ENCODE measurements at regions not wholly inside any gene's neighbourhood (a gene's known extent, or its start where the extent isn't known, plus 50 kb on each side); places are given as distances from the start of the nearest gene placed in this dataset.

DNA sequence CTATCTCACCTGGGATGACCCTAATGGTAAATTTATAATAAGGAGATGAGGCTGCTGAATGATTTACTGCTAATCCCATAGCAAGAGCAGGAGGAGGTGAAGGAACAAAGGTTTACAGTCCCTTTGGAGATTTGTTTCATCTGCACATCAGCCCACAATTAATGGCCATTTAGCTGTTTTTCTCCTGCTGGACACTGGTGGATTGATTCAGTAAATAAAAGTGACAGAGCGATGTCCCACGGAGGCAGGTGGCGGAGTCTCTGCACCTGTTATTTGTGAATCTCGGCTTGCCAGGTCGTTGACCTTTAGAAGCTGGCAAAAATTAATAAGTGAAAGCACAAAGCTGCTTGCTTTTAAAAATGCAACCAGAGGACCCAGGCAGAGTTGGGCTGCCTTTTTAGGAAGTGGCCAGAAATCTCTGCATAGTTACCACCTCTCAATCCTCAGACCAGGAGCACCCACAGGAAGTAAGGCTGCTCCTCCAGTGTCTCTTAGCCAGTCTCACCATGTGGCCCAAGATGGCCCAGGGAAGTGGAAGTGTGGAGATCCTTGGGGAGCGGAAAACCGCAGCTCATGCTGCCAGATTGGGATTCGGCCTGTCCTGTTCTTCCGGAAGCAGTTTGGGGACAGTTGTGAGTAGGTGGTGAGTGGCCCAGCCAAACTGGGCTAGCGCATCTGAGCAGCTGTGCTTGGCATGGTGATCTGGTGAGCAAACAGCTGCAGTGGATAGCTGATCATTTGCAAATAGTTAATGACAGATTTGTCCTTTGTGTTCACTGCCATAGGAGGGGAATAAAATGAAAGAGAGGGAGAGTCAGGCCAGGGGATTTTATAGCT lies 1005.7 kb upstream of the PIK3C3 start:
- DNase-seq (ENCODE audit: low spot score), result no peak

GRCh38 chr18:40944576-40944975 lies 1010.5 kb upstream of the PIK3C3 start:
- no peak for DNase-seq (ENCODE audit: low spot score)

- no peak for DNase-seq (ENCODE audit: low spot score)
Measured at GRCh38 chr18:40939656-40940515, 1015.1 kb upstream of the PIK3C3 start.

DNA sequence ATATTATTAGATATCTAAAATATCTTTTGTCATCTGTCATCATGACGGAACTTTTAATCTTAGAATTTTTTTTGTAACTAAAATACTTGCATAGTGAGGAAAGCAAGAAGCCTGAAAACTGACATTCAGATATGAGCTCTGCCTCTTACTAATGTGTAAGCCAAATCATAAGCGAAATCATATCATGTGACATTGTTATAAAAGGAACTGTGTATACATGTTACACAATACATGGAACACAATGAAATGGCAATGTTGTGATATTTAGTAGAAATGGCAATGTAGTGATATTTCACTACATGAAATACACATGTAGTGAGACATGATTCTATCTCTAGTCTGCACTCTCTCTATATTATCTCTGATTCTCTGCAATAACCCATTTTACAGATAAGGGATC lies 1016.4 kb upstream of the PIK3C3 start:
- DNase-seq (ENCODE audit: low spot score), result no peak

GRCh38 chr18:40937386-40937785 lies 1017.6 kb upstream of the PIK3C3 start:
- no peak for DNase-seq (ENCODE audit: low spot score)

DNA sequence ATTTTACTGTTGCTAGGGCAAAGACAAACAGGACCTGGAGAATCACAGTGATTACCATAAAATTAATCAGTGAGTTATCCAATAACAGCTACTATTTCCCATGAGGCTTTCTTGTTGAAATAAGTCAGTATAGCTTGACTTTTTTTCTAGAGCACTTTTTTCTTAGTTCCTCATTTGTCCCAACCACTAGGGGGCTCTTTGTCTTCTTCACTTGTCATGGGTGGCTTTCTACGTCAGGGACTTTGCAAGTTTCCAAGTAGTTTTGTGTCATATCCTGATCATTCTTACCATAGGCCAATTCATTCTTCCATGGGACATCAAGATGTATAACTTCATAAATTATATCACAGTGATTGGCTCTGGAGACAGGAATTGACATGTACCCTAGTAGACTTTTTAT lies 1019.6 kb upstream of the PIK3C3 start:
- DNase-seq (ENCODE audit: low spot score), result no peak

GRCh38 chr18:40932862-40933261 lies 1022.2 kb upstream of the PIK3C3 start:
- DNase-seq (ENCODE audit: low spot score), result no peak

DNA sequence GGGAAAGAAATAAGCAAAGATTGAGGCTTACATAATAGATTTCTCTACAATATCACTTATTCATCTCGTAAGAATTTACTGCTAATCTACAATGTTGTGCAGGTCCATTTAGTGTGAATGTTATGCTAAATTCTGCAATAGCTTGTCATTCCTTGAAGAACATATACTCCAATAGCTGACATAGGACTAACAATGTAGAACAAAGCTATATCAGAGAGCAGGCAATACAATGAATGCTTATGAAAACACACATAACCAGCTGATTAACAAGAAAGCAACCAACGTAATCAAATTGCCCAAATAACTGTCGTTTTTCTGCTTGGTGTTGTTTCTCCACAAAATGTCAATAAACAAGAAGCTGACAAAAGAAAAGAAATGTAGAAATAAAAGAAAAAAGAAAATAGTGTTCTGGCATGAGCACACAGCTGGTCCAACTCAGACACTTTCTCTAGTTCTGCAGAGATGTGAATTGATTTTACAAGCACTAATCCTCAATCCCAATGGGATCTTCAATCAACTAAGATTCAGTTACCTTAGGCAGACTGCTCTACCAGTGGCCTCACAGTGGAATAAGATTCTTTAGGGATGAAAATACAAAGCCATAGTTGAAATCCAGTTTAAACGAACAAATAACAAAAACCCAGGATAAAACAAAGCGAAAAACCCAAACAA lies 1024.7 kb upstream of the PIK3C3 start:
- no peak for DNase-seq (ENCODE audit: low spot score)

GRCh38 chr18:40929399-40929798 lies 1025.6 kb upstream of the PIK3C3 start:
- DNase-seq (ENCODE audit: low spot score), result no peak

DNA sequence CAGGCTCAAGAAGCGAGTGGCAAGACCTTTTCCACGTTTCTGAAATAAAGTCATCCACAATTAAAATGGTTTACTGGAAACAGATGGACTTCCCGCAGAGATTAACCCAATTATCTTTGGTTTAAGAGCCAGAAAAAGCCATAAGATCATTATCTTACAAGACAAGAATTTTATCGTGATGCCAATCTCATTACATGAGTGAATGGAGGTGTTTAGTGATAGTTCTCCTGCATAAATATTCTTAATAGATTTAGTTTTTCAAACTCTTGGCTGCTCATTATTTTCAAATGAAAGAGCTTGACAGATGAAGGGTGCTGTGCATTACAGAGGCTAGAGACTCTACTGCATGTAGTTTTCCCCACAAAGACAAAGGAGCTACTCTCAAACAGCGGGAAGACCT lies 1028.4 kb upstream of the PIK3C3 start:
- no peak for DNase-seq (ENCODE audit: low spot score)

- no peak for DNase-seq (ENCODE audit: low spot score)
Measured at GRCh38 chr18:40925071-40925541, 1029.9 kb upstream of the PIK3C3 start.

- DNase-seq (ENCODE audit: low spot score), result no peak
Measured at GRCh38 chr18:40921845-40922629, 1033.0 kb upstream of the PIK3C3 start.

- DNase-seq (ENCODE audit: low spot score), result no peak
Measured at GRCh38 chr18:40917056-40917455, 1038.0 kb upstream of the PIK3C3 start.

DNA sequence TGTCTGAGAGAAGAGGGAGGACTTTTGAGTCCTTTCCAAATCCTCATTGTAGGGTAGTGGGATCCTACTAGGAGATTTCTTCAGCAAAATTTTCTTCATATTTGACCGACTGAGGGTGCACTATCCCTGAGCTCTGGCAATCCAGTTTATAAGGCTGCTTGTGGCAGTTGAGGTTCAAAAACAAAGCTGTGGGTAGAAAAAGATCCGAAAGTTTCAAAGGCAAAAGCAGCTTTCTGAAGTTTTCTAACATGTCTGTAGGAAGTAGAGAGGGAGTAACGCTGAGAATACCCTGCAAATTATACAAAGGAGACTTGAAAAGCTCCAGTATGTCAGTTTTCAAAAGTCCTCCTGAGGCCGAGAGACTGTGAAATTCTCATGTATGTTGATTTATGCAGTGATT lies 1039.3 kb upstream of the PIK3C3 start:
- no peak for DNase-seq (ENCODE audit: low spot score)

GRCh38 chr18:40911582-40912254 lies 1043.3 kb upstream of the PIK3C3 start:
- DNase-seq (ENCODE audit: low spot score), result no peak

GRCh38 chr18:40911041-40911440 lies 1044.0 kb upstream of the PIK3C3 start:
- no peak for DNase-seq (ENCODE audit: low spot score)

DNA sequence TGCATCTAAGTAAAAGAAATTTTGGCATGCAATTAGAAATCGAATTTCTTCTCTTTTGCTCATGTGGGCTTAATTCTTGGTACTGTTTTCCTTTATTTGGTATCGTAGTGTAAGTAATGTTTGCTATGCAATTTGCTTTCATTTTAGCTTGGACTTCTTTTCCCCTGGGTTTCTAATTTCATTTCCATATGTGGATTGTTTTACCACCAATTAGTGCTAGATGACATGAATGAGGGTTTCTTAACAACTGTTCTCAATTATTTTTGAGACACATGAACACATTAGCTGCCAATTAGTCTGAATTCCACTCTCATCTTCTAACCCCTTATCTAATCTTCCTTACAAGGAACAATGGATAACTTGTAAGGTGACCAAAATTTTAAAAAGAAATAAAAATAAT lies 1047.2 kb upstream of the PIK3C3 start:
- DNase-seq (ENCODE audit: low spot score), result no peak

DNA sequence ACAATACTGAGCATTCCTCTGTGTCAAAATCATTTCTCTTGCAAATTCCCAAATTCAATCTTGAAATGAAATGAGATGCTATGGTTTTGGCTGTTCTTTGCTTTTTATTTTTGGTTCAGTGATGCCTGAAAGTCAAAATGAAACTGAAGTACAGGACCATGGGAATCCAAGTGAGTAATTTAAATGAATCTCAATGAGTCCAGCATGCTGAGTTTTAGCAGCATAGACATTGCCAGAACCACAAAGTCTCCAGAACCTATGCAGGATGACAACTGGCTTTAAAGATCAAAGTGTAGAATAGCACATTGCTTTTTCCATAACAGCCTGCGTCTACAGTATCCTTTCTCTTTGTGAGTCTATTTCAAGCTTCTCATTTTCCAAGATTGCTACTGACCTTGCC lies 1050.7 kb upstream of the PIK3C3 start:
- no peak for DNase-seq (ENCODE audit: low spot score)

DNA sequence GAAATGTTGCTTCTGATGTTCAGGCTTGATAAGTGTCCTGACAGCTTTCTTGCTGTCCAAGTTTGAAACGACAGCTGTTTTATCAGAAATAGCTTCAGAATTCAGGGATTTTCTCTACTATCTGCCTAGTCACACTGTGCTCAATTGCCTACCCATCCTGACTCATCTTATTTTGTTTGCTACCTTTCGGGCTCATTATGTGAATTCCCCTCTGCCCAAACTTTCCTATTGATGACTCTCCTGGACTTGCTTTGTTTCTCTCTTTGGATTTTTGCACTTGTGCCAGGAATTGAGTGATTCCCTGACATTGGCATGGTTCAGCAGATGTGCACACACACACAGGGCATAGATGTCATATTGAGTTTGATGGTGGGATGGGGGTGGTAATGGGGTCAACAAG lies 1052.6 kb upstream of the PIK3C3 start:
- no peak for DNase-seq (ENCODE audit: low spot score)

DNA sequence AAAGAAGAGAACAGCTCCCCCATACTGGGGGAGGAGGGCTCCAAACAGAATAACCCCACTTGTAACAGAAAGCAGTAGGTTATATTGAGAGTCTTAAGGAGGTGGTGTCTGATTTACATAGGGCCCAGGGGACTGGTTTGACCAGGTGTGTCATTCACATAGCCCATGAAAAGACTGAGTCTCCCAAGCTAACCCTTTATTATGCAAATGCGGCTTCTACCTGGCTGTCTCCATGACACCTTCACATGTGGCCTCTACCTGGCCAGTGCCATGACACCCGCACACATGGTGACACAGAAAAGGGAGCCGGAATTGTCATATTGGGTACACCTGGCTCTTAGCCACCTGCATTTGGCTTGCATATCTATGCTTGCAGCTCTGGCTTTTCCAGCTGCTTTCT lies 1057.2 kb upstream of the PIK3C3 start:
- DNase-seq (ENCODE audit: low spot score), result no peak

GRCh38 chr18:40883271-40883670 lies 1071.8 kb upstream of the PIK3C3 start:
- DNase-seq (ENCODE audit: low spot score), result no peak
